HG03565 (cell line): ENCODE measurements at regions not wholly inside any gene's neighbourhood (a gene's known extent, or its start where the extent isn't known, plus 50 kb on each side); places are given as distances from the start of the nearest gene placed in this dataset.

ENCODE experiments used
- ATAC-seq: cut with Tn5 transposase; IDR thresholded peaks from one replicate; pipeline ENCODE4 v1.9.1; 2021; ENCODE audit warnings: mild to moderate bottlenecking, moderate library complexity; ENCODE audit not compliant: unreplicated experiment

- ATAC-seq = no peak
Measured at GRCh38 chr2:15835991-15836688, 104.2 kb upstream of the MYCN start.

GRCh38 chr2:15836689-15837610 lies 103.4 kb upstream of the MYCN start:
- ATAC-seq = no peak

GRCh38 chr2:15838481-15839090 lies 101.8 kb upstream of the MYCN start:
- no peak for ATAC-seq

GRCh38 chr2:15839426-15840124 lies 100.8 kb upstream of the MYCN start:
- no peak for ATAC-seq

- no peak for ATAC-seq
Measured at GRCh38 chr2:15840148-15840547, 100.2 kb upstream of the MYCN start.

GRCh38 chr2:15840969-15841368 lies 99.4 kb upstream of the MYCN start:
- ATAC-seq = no peak

GRCh38 chr2:15841776-15842560 lies 98.4 kb upstream of the MYCN start:
- no peak for ATAC-seq

- ATAC-seq = no peak
Measured at GRCh38 chr2:15842758-15843666, 97.3 kb upstream of the MYCN start.

- no peak for ATAC-seq
Measured at GRCh38 chr2:15844211-15844801, 96.0 kb upstream of the MYCN start.

- ATAC-seq = no peak
Measured at GRCh38 chr2:15845294-15845693, 95.1 kb upstream of the MYCN start.

GRCh38 chr2:15845737-15846405 lies 94.5 kb upstream of the MYCN start:
- no peak for ATAC-seq

GRCh38 chr2:15846626-15847025 lies 93.7 kb upstream of the MYCN start:
- ATAC-seq = no peak

- ATAC-seq = no peak
Measured at GRCh38 chr2:15850534-15850933, 89.8 kb upstream of the MYCN start.

- no peak for ATAC-seq
Measured at GRCh38 chr2:15851076-15851693, 89.2 kb upstream of the MYCN start.

- ATAC-seq = no peak
Measured at GRCh38 chr2:15852811-15853210, 87.5 kb upstream of the MYCN start.

GRCh38 chr2:15853903-15854302 lies 86.4 kb upstream of the MYCN start:
- no peak for ATAC-seq

- ATAC-seq = no peak
Measured at GRCh38 chr2:15855766-15856260, 84.5 kb upstream of the MYCN start.

- no peak for ATAC-seq
Measured at GRCh38 chr2:15856318-15856717, 84.0 kb upstream of the MYCN start.
